ENCODE measurements at regions not wholly inside any gene's neighbourhood (a gene's known extent, or its start where the extent isn't known, plus 50 kb on each side); places are given as distances from the start of the nearest gene placed in this dataset.

DNA sequence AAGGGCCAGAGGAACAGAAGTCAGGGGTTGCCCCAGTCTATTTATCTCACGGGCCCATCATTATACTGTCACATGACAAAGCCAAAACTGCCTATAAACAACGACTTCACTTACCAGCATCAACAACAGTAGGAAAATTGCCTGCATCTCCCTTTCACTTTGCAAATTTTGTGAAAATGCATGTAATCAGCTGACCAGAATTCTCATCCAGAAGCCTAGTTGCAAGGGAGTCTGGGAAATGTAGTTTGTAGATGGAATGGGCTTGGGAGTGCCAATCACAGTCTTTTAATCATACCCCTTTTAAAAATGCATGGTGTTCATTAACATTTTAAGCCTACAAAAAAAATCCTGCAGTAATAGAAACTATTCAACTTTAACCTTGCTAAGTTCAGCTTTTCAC is 369.3 kb upstream of the TMPO start:
- TF ChIP-seq EZH2phosphoT487 (conservative IDR thresholded peaks at IDR 0.05; ENCODE audit: low read length) (no peak), CTCF (IDR thresholded peaks at IDR 0.05; ENCODE audit: insufficient read depth, low read length, poor library complexity, severe bottlenecking) (no peak)
- Histone ChIP-seq H3K9ac (ENCODE audit: low read length) (no peak overlapping the region), H4K20me1 (ENCODE audit: low read depth, low read length) (no peaks in the 10 kb centered on the region), H3K36me3 (ENCODE audit: low read length) (no peaks in the 10 kb centered on the region), H3F3A (ENCODE audit: insufficient read depth) (no peaks in the 10 kb centered on the region), H3K79me2 (ENCODE audit: insufficient read depth, low read length) (no peaks in the 10 kb centered on the region), H3K9me2 (replicated peaks; ENCODE audit: insufficient read depth, low read length) (no peaks in the 10 kb centered on the region), H3K4me2 (ENCODE audit: low read depth, low read length, poor library complexity, severe bottlenecking) (no peak overlapping the region), H2AFZ (ENCODE audit: low read depth, low read length, severe bottlenecking) (no peak overlapping the region), H3K4me3 (ENCODE audit: insufficient read depth, low read length, poor library complexity, severe bottlenecking) (no peak overlapping the region), H3K9me3 (ENCODE audit: insufficient read depth, low read length) (no peaks in the 10 kb centered on the region), H3K27me3 (ENCODE audit: low read length) (no peaks in the 10 kb centered on the region), H3K27ac (ENCODE audit: low read depth, low read length) (no peak overlapping the region)

- TF ChIP-seq CTCF (IDR thresholded peaks at IDR 0.05; ENCODE audit: insufficient read depth, low read length, poor library complexity, severe bottlenecking) (no peak), EZH2phosphoT487 (conservative IDR thresholded peaks at IDR 0.05; ENCODE audit: low read length) (no peak)
These were observed 368.9 kb upstream of the TMPO start for GRCh38 chr12:98146487-98146886.

DNA sequence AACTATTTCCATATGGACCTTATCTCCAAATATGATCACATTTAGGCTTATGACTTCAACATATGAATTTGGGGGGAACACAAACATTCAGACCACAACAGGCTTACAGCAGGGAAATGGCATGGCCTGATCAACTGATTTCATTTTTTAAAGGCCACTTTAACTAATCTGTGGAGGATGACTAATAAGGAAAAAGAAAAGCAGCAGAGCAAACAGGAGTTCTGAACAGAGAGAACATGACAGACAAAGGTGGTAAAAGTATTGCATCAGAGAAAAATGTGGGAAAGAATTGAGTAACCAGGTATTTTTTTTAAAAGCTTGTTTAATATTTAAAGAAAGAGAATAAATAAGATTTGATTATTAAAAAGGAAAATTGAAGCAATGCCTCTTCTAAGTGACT is 366.1 kb upstream of the TMPO start:
- H3K4me3 ChIP-seq (ENCODE audit: insufficient read depth, low read length, poor library complexity, severe bottlenecking) = no peak overlapping the region
- H3K9me3 ChIP-seq (ENCODE audit: insufficient read depth, low read length) = no peaks in the 10 kb centered on the region
- no peaks in the 10 kb centered on the region for H3K9me2 ChIP-seq (replicated peaks; ENCODE audit: insufficient read depth, low read length)
- H2AFZ ChIP-seq (ENCODE audit: low read depth, low read length, severe bottlenecking) = no peak overlapping the region
- no peak for TF ChIP-seq CTCF (IDR thresholded peaks at IDR 0.05; ENCODE audit: insufficient read depth, low read length, poor library complexity, severe bottlenecking)
- no peak for TF ChIP-seq EZH2phosphoT487 (conservative IDR thresholded peaks at IDR 0.05; ENCODE audit: low read length)
- H3K9ac ChIP-seq (ENCODE audit: low read length) = no peak overlapping the region
- H3F3A ChIP-seq (ENCODE audit: insufficient read depth) = no peaks in the 10 kb centered on the region
- H3K27ac ChIP-seq (ENCODE audit: low read depth, low read length) = no peak overlapping the region
- no peak overlapping the region for H3K4me2 ChIP-seq (ENCODE audit: low read depth, low read length, poor library complexity, severe bottlenecking)
- no peaks in the 10 kb centered on the region for H3K36me3 ChIP-seq (ENCODE audit: low read length)
- H3K27me3 ChIP-seq (ENCODE audit: low read length) = no peaks in the 10 kb centered on the region
- H4K20me1 ChIP-seq (ENCODE audit: low read depth, low read length) = no peaks in the 10 kb centered on the region
- H3K79me2 ChIP-seq (ENCODE audit: insufficient read depth, low read length) = no peaks in the 10 kb centered on the region

More at GRCh38 chr12:98146487-98146886, 368.9 kb upstream of the TMPO start:
- Histone ChIP-seq H3K27ac (ENCODE audit: low read depth, low read length) (no peak overlapping the region), H3K9me3 (ENCODE audit: insufficient read depth, low read length) (no peaks in the 10 kb centered on the region), H3K79me2 (ENCODE audit: insufficient read depth, low read length) (no peaks in the 10 kb centered on the region), H3K4me2 (ENCODE audit: low read depth, low read length, poor library complexity, severe bottlenecking) (no peak overlapping the region), H3K4me3 (ENCODE audit: insufficient read depth, low read length, poor library complexity, severe bottlenecking) (no peak overlapping the region), H3K27me3 (ENCODE audit: low read length) (no peaks in the 10 kb centered on the region), H4K20me1 (ENCODE audit: low read depth, low read length) (no peaks in the 10 kb centered on the region), H3K9me2 (replicated peaks; ENCODE audit: insufficient read depth, low read length) (no peaks in the 10 kb centered on the region), H3K36me3 (ENCODE audit: low read length) (no peaks in the 10 kb centered on the region), H2AFZ (ENCODE audit: low read depth, low read length, severe bottlenecking) (no peak overlapping the region), H3K9ac (ENCODE audit: low read length) (no peak overlapping the region), H3F3A (ENCODE audit: insufficient read depth) (no peaks in the 10 kb centered on the region)
